Gastrocnemius medialis (tissue), 4 donors: ENCODE measurements at regions not wholly inside any gene's neighbourhood (a gene's known extent, or its start where the extent isn't known, plus 50 kb on each side); places are given as distances from the start of the nearest gene placed in this dataset.
"Not testable (repeated sequence)": the region's sequence is repeated elsewhere in the genome, so short reads cannot be mapped to it uniquely, and the experiment has no call there.

ENCODE experiments used
- POLR2A ChIP-seq, 2 donors: fragments of 450-650 bp; IDR thresholded peaks; one replicate each; pipeline ENCODE4 v1.6.1; 2017; ENCODE audit warnings: antibody characterized with exemption in 2 of 2, mild to moderate bottlenecking in 2 of 2, moderate library complexity in 2 of 2
- TF ChIP-seq, protein P1 (sequence below), 5 experiments: fragments of 450-650 bp in 3 of 5; fragments of 200-600 bp in 2 of 5; sonication (generic) in 2 of 5; IDR thresholded peaks in 4 of 5; conservative IDR thresholded peaks in 1 of 5; 1 replicate in 4 of 5; 2 replicates in 1 of 5; pipeline ENCODE4 v1.5.1; 2016 to 2019; ENCODE audit warnings: antibody characterized with exemption in 5 of 5, mild to moderate bottlenecking in 3 of 5, moderate library complexity in 3 of 5

DNA sequence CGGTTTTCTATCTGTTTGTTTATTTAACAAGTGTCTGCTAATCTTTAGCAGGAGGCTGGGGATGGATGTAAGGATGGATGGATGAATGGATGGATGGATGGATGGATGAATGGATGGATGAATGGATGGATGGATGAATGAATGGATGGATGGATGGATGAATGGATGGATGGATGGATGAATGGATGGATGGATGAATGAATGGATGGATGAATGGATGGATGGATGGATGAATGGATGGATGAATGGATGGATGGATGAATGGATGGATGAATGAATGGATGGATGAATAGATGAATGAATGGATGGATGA is 310.7 kb downstream of the FOXL1 start:
- TF ChIP-seq, protein P1, sequence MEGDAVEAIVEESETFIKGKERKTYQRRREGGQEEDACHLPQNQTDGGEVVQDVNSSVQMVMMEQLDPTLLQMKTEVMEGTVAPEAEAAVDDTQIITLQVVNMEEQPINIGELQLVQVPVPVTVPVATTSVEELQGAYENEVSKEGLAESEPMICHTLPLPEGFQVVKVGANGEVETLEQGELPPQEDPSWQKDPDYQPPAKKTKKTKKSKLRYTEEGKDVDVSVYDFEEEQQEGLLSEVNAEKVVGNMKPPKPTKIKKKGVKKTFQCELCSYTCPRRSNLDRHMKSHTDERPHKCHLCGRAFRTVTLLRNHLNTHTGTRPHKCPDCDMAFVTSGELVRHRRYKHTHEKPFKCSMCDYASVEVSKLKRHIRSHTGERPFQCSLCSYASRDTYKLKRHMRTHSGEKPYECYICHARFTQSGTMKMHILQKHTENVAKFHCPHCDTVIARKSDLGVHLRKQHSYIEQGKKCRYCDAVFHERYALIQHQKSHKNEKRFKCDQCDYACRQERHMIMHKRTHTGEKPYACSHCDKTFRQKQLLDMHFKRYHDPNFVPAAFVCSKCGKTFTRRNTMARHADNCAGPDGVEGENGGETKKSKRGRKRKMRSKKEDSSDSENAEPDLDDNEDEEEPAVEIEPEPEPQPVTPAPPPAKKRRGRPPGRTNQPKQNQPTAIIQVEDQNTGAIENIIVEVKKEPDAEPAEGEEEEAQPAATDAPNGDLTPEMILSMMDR (IDR thresholded peaks at IDR 0.05 in 4 of 5, conservative IDR thresholded peaks at IDR 0.05 in 1 of 5), result not testable (repeated sequence)
- not testable (repeated sequence) for TF ChIP-seq POLR2A (IDR thresholded peaks at IDR 0.05)
